B cell (primary cell): ENCODE measurements at regions not wholly inside any gene's neighbourhood (a gene's known extent, or its start where the extent isn't known, plus 50 kb on each side); places are given as distances from the start of the nearest gene placed in this dataset.

Source experiments
- ATAC-seq: fragments of 200-7000 bp; cut with Tn5 transposase; one replicate; pipeline ENCODE4 v1.10.0; 2021; ENCODE audit warnings: low read depth, mild to moderate bottlenecking, moderate number of reproducible peaks, moderate library complexity
- CTCF ChIA-PET: fragments of 350-600 bp; sonication (Branson Sonifier 250); formaldehyde crosslinking; loops from one replicate; lab custom pipeline; 2021; ENCODE audit warnings: antibody characterized with exemption, inconsistent platforms; lab: Charles Lee
- POLR2A ChIA-PET: fragments of 350-600 bp; sonication (Branson Sonifier 250); formaldehyde crosslinking; loops from one replicate; lab custom pipeline; 2021; ENCODE audit warnings: antibody characterized with exemption; lab: Charles Lee
- DNase-seq: peaks from one replicate; pipeline ENCODE4 v3.0.0; 2013
- H2AFZ ChIP-seq: 2 replicates; pipeline ENCODE4 v1.6.1; 2012; ENCODE audit warnings: mild to moderate bottlenecking, low read depth, low read length; ENCODE audit not compliant: insufficient read depth, poor library complexity, severe bottlenecking
- H3K27ac ChIP-seq, 2 donors: 1 replicate in 1 of 2; 2 replicates in 1 of 2; pipeline ENCODE4 v1.5.1; 2012 to 2013; ENCODE audit warnings: low read length in 2 of 2, mild to moderate bottlenecking in 2 of 2, moderate library complexity in 1 of 2
- H3K27me3 ChIP-seq, 4 experiments: fragments of 200-600 bp in 1 of 4; sonication (generic) in 1 of 4; replicated peaks in 1 of 4; 1 replicate in 2 of 4; 2 replicates in 2 of 4; pipeline versions ENCODE4 v1.6.1 to v1.7.0; 2013 to 2016; ENCODE audit warnings: low read length in 3 of 4, mild to moderate bottlenecking in 2 of 4, mixed read lengths in 1 of 4, moderate library complexity in 1 of 4; ENCODE audit not compliant: insufficient read depth in 4 of 4, control insufficient read depth in 3 of 4; ENCODE audit errors: control extremely low read depth in 1 of 4
- H3K36me3 ChIP-seq, 2 experiments: replicated peaks in 1 of 2; 1 replicate in 1 of 2; 2 replicates in 1 of 2; pipeline versions ENCODE4 v1.6.1 to v1.7.1; 2013; ENCODE audit warnings: low read length in 1 of 2; ENCODE audit not compliant: insufficient read depth in 2 of 2, control insufficient read depth in 1 of 2; ENCODE audit errors: control extremely low read depth in 1 of 2, extremely low read depth in 1 of 2
- H3K4me1 ChIP-seq, 2 donors: fragments of 200-600 bp in 1 of 2; sonication (generic) in 1 of 2; 1 replicate in 1 of 2; 2 replicates in 1 of 2; pipeline versions ENCODE4 v1.5.1 to v1.6.1; 2013 to 2017; ENCODE audit warnings: low read length in 2 of 2; ENCODE audit not compliant: control insufficient read depth in 2 of 2, insufficient read depth in 2 of 2
- H3K4me2 ChIP-seq: replicated peaks from 2 replicates; pipeline ENCODE3; 2012; ENCODE audit warnings: mild to moderate bottlenecking, low read depth, low read length; ENCODE audit not compliant: poor library complexity, severe bottlenecking
- H3K4me3 ChIP-seq, 5 experiments: fragments of 200-600 bp in 1 of 5; sonication (generic) in 1 of 5; 1 replicate in 3 of 5; 2 replicates in 2 of 5; pipeline versions ENCODE4 v1.5.1 to v1.7.0; 2011 to 2016; ENCODE audit warnings: low read length in 4 of 5, mild to moderate bottlenecking in 4 of 5, low read depth in 2 of 5, control low read depth in 1 of 5, moderate library complexity in 1 of 5; ENCODE audit not compliant: insufficient read depth in 1 of 5; ENCODE audit errors: control extremely low read depth in 1 of 5, extremely low read depth in 1 of 5
- H3K79me2 ChIP-seq: fragments of 200-600 bp; sonication (generic); one replicate; pipeline ENCODE4 v1.6.0; 2016; ENCODE audit warnings: low read length; ENCODE audit not compliant: control insufficient read depth, insufficient read depth
- H3K9ac ChIP-seq: fragments of 200-600 bp; sonication (generic); 2 replicates; pipeline ENCODE4 v1.6.1; 2017; ENCODE audit warnings: mild to moderate bottlenecking, low read length, moderate library complexity
- H3K9me3 ChIP-seq, 3 donors: one replicate each; pipeline versions ENCODE4 v1.6.1 to v1.7.1; 2013; ENCODE audit warnings: low read length in 2 of 3; ENCODE audit not compliant: control insufficient read depth in 2 of 3, insufficient read depth in 1 of 3; ENCODE audit errors: control extremely low read depth in 1 of 3
- H4K20me1 ChIP-seq: 2 replicates; pipeline ENCODE4 v1.6.0; 2012; ENCODE audit warnings: mild to moderate bottlenecking, low read length; ENCODE audit not compliant: insufficient read depth, control insufficient read depth, poor library complexity, severe bottlenecking
- H3K27ac Mint-ChIP-seq: one replicate; pipeline ENCODE4 v1.8.0; 2021; ENCODE audit warnings: mixed read lengths
- H3K27me3 Mint-ChIP-seq: one replicate; pipeline ENCODE4 v1.8.0; 2021; ENCODE audit warnings: mixed read lengths
- H3K4me1 Mint-ChIP-seq: one replicate; pipeline ENCODE4 v1.8.0; 2021; ENCODE audit warnings: mixed read lengths
- H3K4me3 Mint-ChIP-seq: one replicate; pipeline ENCODE4 v1.8.0; 2021; ENCODE audit warnings: mixed read lengths
- H3K9me3 Mint-ChIP-seq: one replicate; pipeline ENCODE4 v1.8.0; 2022; ENCODE audit warnings: mixed read lengths; ENCODE audit not compliant: insufficient read depth
- EZH2 ChIP-seq: IDR thresholded peaks from 2 replicates; pipeline ENCODE4 v1.6.1; 2012; ENCODE audit warnings: borderline replicate concordance, low read depth, mild to moderate bottlenecking, moderate library complexity, low read length; ENCODE audit not compliant: insufficient read depth, poor library complexity, severe bottlenecking
- WGBS: methylation state at CpG from one replicate; pipeline ENCODE4 v1.1.5; 2013; ENCODE audit warnings: missing lambda C conversion rate; ENCODE audit not compliant: insufficient coverage; 5-methylcytosine and 5-hydroxymethylcytosine counted together
- intact Hi-C: fragments of 100-400 bp; cut with micrococcal nuclease; formaldehyde crosslinking; loops from one replicate; pipeline ENCODE4 v1.10.0; 2022
- TF ChIP-seq, protein P1 (sequence below): fragments of 200-600 bp; IDR thresholded peaks from one replicate; pipeline ENCODE4 v1.8.0; 2022; ENCODE audit warnings: antibody characterized with exemption, mild to moderate bottlenecking

- no peak overlapping the region for H3K27ac Mint-ChIP-seq
- intact Hi-C loops, result no loop called here
- Histone ChIP-seq H3K4me1 (peaks cover 12 to 21% of the 10 kb centered on the region in 2 donors), H2AFZ (no peak overlapping the region), H3K9ac (no peak overlapping the region), H3K4me2 (no peak overlapping the region), H3K36me3 (no peaks in the 10 kb centered on the region), H3K9me3 (peaks cover 0 to 2% (median 0%) of the 10 kb centered on the region in 3 donors), H3K79me2 (no peaks in the 10 kb centered on the region), H3K4me3 (no peak overlapping the region), H4K20me1 (no peaks in the 10 kb centered on the region), H3K27me3 (peaks cover 0 to 13% (median 3%) of the 10 kb centered on the region in 4 experiments), H3K27ac (no peak overlapping the region)
- no peak for DNase-seq
- ChIA-PET CTCF (no interaction called here), POLR2A (no interaction called here)
- H3K4me3 Mint-ChIP-seq, result no peak overlapping the region
- no peak for ATAC-seq
- H3K9me3 Mint-ChIP-seq, result no peaks in the 10 kb centered on the region
- H3K27me3 Mint-ChIP-seq, result peaks cover 25% of the 10 kb centered on the region
- peaks cover 24% of the 10 kb centered on the region for H3K4me1 Mint-ChIP-seq
- no CpG with 5 or more reads among the region's 2 CpGs for WGBS
- TF ChIP-seq, protein P1, sequence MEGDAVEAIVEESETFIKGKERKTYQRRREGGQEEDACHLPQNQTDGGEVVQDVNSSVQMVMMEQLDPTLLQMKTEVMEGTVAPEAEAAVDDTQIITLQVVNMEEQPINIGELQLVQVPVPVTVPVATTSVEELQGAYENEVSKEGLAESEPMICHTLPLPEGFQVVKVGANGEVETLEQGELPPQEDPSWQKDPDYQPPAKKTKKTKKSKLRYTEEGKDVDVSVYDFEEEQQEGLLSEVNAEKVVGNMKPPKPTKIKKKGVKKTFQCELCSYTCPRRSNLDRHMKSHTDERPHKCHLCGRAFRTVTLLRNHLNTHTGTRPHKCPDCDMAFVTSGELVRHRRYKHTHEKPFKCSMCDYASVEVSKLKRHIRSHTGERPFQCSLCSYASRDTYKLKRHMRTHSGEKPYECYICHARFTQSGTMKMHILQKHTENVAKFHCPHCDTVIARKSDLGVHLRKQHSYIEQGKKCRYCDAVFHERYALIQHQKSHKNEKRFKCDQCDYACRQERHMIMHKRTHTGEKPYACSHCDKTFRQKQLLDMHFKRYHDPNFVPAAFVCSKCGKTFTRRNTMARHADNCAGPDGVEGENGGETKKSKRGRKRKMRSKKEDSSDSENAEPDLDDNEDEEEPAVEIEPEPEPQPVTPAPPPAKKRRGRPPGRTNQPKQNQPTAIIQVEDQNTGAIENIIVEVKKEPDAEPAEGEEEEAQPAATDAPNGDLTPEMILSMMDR, result no peak
- TF ChIP-seq EZH2, result no peak
Measured at GRCh38 chr1:229142471-229142870, 128.4 kb upstream of the RAB4A start.

DNA sequence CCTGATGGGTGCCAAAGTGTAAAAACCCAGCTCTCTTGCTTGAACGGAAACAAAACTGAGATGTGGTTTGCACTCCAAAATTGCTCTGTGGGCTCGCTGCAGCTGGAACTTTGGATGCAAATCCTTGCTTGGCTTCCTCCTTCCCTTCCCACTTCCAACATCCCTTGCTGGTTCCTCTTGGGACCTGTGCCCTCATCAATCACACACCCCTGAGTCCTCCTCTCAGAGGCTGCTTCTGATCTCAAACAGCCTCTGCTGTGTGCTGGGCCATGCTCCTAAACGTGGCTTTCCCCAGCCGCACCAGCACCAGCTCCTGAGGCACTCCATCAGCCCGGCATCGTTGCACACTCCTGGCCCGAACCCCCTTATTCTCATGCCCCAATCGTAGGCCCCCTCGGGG is 124.3 kb upstream of the RAB4A start:
- H3K4me3 Mint-ChIP-seq, result no peak overlapping the region
- no peak overlapping the region for H3K27ac Mint-ChIP-seq
- ChIA-PET POLR2A (no interaction called here), CTCF (no interaction called here)
- no peaks in the 10 kb centered on the region for H3K79me2 ChIP-seq
- no peak for DNase-seq
- WGBS, result 68% methylated on average over 9 of the region's 9 CpGs
- no peak overlapping the region for H3K27ac ChIP-seq
- H3K4me1 Mint-ChIP-seq, result no peaks in the 10 kb centered on the region
- H3K27me3 ChIP-seq, result peaks cover 0 to 28% (median 5%) of the 10 kb centered on the region in 4 experiments
- TF ChIP-seq, protein P1, result no peak
- TF ChIP-seq EZH2, result no peak
- H3K4me3 ChIP-seq, result no peak overlapping the region
- no peak for ATAC-seq
- H3K9ac ChIP-seq, result no peak overlapping the region
- H3K4me1 ChIP-seq, result no peaks in the 10 kb centered on the region
- H3K9me3 Mint-ChIP-seq, result no peaks in the 10 kb centered on the region
- intact Hi-C loops, result no loop called here
- H3K4me2 ChIP-seq, result no peak overlapping the region
- peaks cover 31% of the 10 kb centered on the region for H3K27me3 Mint-ChIP-seq
- H3K36me3 ChIP-seq, result no peaks in the 10 kb centered on the region
- H2AFZ ChIP-seq, result no peak overlapping the region
- H3K9me3 ChIP-seq, result peaks cover 0 to 9% (median 0%) of the 10 kb centered on the region in 3 donors
- H4K20me1 ChIP-seq, result no peaks in the 10 kb centered on the region
